ENCODE measurements at regions not wholly inside any gene's neighbourhood (a gene's known extent, or its start where the extent isn't known, plus 50 kb on each side); places are given as distances from the start of the nearest gene placed in this dataset.

DNA sequence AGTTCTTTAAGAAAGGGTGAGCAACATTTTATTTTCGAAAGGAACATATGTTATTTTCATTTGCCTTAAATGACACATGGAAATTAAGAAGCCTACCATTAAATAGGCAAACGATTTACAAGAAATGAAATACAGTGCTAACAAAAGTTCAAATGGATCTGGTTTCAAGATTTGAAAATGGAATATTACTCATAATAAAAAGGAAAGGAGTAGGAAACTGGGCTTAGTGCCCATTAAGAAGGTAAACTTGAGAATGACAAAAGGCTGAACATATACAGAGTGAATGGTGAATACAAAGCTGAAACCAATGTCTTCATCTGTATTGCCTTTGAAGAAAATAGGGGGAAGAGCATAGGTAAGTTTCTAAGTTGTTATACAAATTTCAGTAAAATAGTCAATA lies 974.2 kb upstream of the C9orf72 start:
- DNase-seq (ENCODE audit: insufficient read length, low spot score) (no peak), FAIRE-seq (no peak)

DNA sequence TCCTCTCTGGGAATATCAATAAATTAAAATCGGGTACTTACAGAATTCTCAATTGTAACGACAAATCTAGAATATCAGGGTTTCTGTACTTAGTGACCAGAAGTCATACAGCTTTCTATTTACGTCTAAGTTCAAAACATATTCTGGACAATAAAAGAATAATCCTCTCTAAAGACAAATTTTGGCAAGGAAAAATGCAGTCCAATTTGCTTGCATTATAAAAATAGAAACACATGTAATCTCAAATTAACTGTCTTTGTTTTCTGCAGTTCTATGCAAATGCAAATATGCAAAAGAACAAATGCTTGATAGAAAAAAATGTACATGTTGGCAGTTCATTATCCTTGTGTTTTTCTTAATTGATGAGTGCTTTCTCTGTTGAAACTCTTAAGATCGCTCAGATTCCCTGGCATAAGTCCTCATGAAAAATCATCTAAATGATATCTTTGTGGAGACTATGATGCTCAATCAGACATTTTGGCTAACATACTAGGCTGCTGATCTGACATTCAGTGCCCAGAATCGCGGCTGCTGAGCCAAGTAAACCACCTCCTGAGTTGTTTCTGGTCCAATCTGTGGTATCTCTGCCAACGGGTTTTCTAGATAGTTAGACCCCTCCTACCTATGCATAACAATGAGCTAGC lies 990.1 kb upstream of the C9orf72 start:
- FAIRE-seq = no peak
- DNase-seq (ENCODE audit: insufficient read length, low spot score) = no peak

DNA sequence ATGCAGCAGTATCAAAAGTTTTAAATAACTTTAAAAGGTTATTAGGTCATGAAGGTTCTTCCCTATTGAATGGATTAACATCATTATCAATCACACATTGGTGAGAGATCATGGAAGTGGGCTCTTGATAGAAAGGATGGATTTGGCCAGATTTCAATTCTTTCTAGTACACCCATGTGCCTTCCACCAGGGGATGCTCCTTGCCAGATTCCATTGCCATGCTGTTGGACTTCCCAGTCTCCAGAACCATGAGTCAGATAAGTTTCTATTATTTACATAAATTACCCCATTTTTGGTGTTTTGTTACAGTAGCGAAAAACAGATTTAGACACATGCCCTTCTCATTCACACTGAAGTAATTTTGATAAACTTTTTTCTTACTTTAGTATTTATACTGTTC lies 1010.6 kb upstream of the C9orf72 start:
- FAIRE-seq (no peak), DNase-seq (ENCODE audit: insufficient read length, low spot score) (no peak)

DNA sequence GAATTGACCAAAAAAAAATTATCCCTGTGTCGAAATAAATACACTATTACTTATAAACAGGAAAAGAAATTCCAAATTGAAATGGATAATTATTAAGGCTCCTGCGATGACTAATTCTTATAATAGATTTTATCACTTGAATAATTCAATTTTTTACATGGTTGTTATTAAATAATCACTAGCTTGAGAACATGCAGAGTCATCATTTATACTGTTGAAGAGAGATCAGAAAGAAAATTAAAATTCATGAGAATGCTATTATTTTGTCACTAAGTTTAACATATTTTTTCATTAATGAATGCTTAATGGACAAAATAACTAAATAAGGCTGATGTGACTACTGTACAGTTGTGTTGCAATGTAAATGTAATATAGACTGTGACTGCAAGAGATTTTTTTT lies 1011.3 kb upstream of the C9orf72 start:
- FAIRE-seq (no peak), DNase-seq (ENCODE audit: insufficient read length, low spot score) (no peak)

DNA sequence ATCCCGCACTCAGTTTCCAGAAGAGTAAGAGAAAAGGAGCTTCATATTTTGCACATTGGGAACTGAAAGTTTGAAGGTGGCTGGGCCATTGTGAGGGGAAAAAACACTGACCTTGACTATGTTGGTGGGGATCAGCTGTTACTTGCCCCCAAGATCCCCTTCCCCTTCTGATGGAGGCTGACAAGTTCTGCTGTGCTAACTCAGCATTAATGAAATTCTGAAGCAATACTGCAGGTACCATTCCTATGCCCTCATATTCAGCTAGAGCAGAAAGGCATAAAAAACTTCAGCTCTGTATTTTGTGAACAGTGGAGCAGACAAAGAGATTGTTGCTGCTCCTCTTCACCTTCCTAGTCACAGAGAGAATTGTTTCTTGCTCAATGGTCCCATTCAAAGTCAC lies 1013.8 kb upstream of the C9orf72 start:
- no peak for FAIRE-seq

DNA sequence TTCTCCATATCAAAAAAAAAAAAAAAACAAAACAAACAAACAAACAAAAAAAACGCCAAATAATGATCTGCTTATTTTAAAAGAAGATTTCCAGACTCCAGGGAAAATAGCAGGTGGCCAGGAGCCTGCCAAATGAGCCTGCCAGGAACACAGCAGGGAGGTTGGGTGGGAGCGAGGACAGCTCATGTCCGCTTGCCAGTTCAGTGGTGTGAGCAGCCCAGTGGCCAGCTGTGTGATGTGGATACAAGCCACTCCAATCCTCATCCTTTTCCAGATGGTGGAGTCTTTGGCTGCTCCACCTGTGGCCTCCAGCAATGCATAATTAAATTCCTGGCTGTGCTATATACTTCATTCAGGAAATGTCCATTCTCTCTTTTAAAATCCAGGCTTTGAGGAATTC lies 1025.1 kb upstream of the C9orf72 start:
- DNase-seq (ENCODE audit: insufficient read length, low spot score) (no peak), FAIRE-seq (no peak)

More for the DNA sequence above, 1013.8 kb upstream of the C9orf72 start:
- no peak for DNase-seq (ENCODE audit: insufficient read length, low spot score)

DNA sequence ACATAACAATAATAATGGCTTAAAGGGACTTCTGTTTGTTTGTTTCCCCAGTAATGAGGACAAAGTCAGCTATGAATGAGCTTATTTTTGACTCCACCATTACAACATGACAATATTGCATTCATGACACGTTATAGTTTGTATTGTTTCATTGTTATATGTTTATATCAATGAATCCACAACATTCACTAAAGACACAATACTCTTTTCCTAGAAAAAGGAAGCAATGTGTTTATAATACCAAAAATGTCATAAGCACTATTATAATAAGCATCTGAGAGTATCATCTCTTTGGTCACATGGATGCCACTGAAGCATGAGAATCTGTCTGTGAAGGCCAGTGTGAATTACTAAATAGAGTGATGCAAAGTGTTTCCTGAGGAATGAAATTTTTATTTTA lies 1026.9 kb upstream of the C9orf72 start:
- DNase-seq (ENCODE audit: insufficient read length, low spot score) = no peak
- no peak for FAIRE-seq

DNA sequence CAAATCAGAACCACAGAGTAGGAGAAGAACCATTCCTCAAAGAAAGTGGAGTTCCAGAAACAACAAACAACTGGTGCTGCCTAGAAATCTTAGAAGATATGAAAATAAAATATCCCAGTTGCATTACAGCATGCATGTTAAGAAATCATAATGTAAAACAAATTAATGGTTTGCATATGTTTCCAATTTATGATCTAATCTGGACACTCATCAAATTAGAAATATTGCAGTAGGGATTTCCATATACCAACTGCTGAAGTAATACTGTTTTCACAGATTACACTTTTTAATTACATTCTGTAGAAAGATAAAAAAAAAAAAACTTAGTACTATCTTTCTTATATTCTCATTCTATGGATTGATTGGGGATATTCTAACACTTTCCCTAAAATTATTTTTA lies 1034.6 kb upstream of the C9orf72 start:
- DNase-seq (ENCODE audit: insufficient read length, low spot score) (no peak), FAIRE-seq (no peak)

DNA sequence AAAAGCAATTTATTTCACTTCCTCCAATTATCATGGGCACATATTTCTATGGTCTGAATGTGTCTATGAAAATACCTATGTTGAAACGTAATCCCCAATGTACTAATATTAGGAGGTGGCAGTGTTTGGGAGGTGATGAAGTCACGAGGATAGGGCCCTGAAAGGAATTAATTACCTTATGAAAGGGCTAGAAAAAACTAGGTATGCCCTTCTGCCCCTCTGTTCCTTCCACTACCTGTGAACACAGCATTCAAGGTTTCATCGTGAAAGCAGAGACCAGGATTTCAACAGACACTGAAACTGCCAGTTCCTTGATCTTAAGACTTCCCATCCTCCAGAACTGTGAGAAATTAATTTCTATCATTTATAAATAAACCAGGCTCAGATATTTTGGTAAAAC lies 1037.1 kb upstream of the C9orf72 start:
- FAIRE-seq = no peak
- no peak for DNase-seq (ENCODE audit: insufficient read length, low spot score)

DNA sequence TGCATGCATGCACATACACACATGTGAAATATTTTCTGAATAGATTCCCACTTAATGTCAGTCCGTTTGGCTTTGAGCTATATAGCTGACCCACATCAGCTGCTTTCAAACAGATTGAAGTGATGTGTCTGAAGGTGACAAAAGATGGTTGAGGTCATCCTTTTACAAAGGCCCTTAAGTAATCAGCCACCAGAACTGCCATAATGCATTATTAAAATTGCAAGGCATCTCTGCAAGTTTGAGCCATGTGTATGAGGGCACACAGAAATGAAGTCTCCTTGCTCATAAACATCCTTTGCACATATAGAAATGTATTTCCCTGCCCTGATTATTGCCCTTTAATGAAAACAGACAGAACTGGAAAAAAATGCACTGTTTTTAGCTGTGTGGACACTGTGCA lies 1043.0 kb upstream of the C9orf72 start:
- FAIRE-seq = no peak
- no peak for DNase-seq (ENCODE audit: insufficient read length, low spot score)

DNA sequence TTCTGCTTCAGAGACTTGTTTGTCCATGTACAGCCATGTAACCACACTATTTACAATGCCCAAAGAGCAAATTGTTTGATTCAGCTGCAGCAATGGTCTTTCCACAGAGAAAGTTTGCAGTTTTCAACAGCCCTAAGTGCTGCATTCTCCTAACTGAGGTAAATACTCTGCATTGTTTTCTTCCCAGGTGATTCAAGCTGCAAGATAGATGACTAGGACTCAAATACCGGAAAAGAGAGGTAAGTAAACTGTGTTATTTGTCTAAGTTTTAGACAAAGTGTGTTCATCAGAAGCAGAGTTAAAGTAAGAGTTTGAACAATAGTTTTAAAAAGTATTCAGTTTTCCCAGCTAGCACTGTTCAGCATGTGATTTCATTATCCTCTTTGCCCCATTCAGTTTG lies 1046.7 kb upstream of the C9orf72 start:
- DNase-seq (ENCODE audit: insufficient read length, low spot score) (no peak), FAIRE-seq (no peak)

DNA sequence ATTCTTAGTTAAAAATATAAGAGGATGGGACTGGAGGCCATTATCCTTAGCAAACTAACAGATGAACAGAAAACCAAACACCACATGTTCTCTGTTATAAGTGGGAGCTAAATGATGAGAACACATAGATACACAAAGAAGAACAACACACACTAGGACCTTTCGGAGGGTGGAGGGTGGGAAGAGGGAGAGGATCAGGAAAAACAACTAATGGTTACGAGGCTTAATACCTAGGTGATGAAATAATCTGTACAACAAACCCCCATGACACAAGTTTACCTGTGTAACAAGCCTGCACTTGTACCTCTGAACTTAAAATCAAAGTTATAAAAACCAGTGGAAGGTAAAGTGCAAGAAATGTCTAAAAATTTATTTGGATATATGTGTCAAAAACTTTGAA lies 1047.4 kb upstream of the C9orf72 start:
- DNase-seq (ENCODE audit: insufficient read length, low spot score) (no peak), FAIRE-seq (no peak)

DNA sequence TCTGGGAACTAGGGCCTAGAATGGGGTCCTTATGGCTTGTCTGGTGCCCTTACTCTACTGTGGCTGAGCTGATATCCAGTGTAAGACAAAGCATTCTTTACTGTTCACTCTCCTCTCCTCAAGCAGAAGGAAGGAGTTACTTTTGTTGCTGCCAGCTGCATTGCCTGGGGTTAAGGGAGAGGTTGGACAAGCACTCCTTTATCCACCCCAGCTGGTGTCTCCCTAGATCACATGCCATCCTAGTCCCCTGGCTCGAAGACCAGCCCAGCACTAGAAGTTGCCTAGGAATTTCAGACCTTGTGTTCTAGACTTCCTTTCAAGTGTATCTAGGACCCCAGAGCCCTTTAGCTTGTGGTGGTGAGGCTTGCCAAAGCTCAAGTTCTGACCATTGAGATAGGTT lies 1051.5 kb upstream of the C9orf72 start:
- FAIRE-seq (no peak), DNase-seq (ENCODE audit: insufficient read length, low spot score) (no peak)

DNA sequence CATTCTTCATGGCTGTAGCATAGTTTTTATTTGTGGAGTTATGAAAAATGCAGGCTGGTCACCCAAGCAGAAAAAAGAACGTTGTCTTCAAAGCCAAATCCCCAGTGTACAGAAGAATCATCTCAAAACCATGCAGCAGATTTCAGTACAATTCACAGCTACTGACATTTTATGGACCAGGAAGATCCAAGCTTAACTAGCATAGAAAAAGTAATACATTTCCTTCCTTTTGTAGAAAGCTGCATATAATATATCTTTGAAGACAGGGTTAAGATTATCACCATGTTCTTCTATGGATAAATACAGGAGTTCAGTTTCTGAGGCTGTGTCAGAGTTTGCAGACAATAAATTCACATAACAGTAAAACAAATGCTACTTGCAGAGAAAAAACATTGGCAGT lies 1054.8 kb upstream of the C9orf72 start:
- FAIRE-seq (no peak), DNase-seq (ENCODE audit: insufficient read length, low spot score) (no peak)

DNA sequence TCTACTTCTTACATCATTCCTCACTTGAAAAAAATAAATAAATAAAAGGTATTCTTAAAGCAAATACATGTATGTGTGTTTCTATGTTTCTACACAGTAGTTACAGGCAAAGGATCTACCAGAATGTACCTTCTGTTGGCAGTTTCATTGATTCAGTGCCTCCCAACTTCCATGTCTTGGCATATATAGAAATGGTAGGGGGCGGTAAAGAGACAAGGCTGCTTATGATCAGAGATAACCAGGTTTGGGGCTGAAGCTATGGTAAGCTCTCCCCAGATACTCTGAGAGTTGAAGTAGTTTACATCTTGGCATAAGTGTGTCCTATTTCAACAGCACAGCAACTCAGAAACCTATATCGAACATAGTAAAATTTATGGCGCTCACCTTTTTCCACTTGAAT lies 1075.4 kb upstream of the C9orf72 start:
- FAIRE-seq (no peak), DNase-seq (ENCODE audit: insufficient read length, low spot score) (no peak)

DNA sequence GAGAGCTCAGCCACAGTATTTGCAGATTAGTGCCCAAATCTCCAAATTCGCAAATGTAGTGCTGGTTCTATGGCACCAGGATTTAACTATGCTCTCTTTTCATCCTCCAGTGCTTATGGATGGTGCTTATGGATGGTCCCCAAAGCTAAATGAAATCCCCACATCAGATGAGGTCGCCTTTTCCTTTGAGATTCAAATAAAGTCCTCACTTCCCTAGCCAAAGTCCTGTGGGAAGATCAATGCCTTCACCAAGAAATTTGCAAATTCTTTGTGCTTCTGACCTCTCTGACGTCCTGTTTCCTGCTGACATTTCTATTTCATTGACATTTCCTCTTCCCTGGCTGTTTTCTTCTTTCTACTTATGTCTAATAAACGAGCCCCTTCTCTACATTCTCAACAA lies 1077.0 kb upstream of the C9orf72 start:
- DNase-seq (ENCODE audit: insufficient read length, low spot score) = no peak
- FAIRE-seq = no peak

DNA sequence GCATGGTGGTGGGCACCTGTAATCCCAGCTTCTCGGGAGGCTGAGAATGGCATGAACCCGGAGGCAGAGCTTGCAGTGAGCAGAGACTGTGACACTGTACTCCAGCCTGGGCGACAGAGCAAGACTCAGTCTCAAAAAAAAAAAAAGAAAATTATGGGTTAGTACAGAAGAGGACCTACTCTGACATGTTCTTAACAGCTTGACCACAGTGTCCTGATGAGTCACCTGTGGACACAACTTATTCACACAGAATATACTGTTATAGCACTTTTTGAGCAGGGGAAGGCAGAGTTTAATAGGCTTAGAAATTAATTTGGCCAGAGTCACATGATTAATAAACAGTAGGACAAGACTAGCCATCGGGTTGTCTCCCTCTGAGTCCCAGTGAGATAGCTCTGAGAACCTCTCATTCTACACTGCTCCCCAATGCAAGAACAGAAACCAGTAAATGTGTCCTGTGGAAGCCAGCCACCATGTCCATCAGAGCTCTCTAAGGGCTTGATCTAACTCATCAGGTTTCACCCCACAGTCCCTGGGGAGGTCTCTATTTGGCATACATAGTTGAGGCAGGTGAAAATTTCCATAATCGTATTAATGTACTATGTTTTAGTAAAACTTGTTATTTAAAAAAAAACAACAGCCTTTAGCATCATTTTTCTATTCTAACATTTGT lies 1077.9 kb upstream of the C9orf72 start:
- FAIRE-seq (no peak), DNase-seq (ENCODE audit: insufficient read length, low spot score) (no peak)

DNA sequence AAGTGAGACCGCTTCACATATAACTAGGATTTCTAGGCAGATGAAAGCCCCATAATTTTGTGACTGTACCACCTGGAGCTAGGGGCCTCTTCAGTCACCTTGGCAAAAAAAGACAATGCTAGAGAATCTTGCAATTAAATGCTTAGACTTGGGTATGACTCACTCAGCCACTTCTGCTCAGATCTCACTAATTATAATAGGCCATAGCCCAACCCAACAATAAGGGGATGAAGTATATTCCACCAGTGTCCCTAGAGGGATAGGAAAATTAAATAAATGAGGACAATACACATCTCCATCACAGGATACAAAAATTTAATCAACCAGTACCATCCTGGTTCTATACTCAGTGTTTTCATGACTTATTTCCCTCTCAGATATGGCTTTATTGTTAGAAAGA lies 1079.9 kb upstream of the C9orf72 start:
- no peak for FAIRE-seq
- no peak for DNase-seq (ENCODE audit: insufficient read length, low spot score)

DNA sequence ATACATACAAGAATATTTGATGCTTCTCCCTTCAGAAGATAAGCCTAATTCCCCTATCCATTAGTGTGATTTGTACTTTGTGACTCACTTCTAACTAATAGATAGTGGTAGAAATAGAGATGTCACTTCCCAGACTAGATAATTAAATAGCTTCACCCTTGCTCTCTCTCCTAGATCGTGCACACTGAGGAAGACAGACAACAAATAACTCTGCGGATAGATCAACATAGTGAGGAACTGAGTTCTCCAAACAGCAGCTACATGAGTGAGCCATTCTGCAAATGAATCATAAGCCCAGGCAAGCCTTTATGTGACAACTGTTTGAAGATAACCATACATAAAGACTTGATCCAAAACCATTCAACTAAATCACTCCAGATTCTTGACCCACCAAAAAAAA lies 1083.4 kb upstream of the C9orf72 start:
- FAIRE-seq = no peak

DNA sequence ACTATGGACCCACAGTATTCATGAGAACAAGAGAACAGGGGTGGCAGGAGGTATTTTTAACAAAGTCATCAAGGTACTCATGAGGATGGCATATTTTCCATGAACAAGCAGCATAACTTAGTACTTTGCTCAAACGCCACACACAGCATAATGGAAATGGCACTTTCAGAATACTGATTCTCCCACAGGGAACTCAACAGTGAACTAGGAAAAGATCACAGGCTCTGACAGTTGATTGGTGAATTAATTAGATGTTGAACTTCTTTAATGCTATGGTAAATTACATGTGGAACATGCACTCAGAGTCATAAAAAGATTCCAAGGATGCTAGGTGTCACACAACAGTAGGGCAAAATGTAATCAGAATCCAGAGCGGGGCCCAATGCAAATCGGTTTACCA lies 1088.6 kb upstream of the C9orf72 start:
- DNase-seq (ENCODE audit: insufficient read length, low spot score) (no peak), FAIRE-seq (no peak)

More for the DNA sequence above, 1083.4 kb upstream of the C9orf72 start:
- DNase-seq (ENCODE audit: insufficient read length, low spot score) = no peak

DNA sequence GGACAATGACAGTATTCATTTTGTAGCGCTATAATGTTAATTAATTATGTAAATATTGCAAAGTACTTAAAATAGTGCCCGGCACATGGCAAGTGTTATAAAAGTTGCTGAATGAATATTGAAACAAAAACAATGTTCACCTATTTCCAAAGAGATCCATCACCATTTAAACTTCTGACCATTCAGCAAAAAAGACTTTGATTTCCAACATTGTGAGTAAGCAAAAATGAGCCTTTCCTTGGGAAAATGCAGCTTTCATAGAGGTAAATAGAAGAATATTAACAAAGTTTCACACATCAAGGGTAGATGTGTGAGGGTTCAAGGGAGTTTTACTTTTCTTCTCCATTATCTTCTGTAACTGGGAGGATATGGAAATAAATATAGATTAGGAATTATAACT lies 1089.4 kb upstream of the C9orf72 start:
- FAIRE-seq (no peak), DNase-seq (ENCODE audit: insufficient read length, low spot score) (no peak)

DNA sequence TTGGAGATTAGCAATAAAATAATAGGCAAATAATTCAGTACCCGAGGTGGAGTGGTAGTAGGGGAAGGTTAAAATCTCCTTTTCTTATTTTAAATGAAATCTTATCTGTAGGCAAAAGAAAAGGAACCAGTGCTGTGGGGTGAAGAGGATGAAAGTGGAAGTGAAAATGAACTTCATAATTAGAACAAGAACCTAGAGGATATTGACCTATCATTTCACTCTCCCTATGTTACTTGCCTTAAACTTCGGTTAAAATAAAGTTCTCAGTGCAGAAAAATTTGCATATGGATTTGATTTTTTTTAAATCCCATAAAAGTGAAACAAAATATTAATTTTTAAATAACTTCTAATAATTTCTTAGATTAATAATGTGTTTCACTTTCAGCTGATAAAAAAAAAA lies 1094.9 kb upstream of the C9orf72 start:
- FAIRE-seq (no peak), DNase-seq (ENCODE audit: insufficient read length, low spot score) (no peak)

DNA sequence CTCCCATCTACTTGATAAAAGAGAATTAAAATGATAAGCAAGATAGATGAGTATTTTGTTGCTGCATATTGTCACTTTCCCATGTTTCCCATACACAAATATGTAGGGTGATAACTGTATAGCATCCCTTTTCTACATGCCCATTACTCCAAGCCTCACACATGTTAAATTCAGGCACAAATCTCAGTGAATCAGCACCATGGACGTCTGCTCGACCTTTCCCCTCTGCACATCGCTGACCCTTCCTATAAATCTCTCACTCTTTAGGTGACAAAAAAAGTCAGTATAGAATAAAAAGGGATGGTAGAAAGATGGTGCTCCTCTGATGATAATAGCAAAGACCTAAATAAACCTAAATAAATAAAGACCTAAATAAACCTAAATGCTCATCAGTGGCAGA lies 1097.7 kb upstream of the C9orf72 start:
- no peak for FAIRE-seq
- DNase-seq (ENCODE audit: insufficient read length, low spot score) = no peak
